Adipocyte (in vitro differentiated cells): ENCODE measurements at regions not wholly inside any gene's neighbourhood (a gene's known extent, or its start where the extent isn't known, plus 50 kb on each side); places are given as distances from the start of the nearest gene placed in this dataset.
A peak's percentile ranks its signal among the peaks of the same experiment; 100 is the strongest.

Source experiments
- DNase-seq: peaks from one replicate; pipeline ENCODE4 v3.0.0-alpha.2; 2015; ENCODE audit warnings: low read depth
- H3K27me3 ChIP-seq: replicated peaks from 2 replicates; pipeline ENCODE4 v1.7.0; 2013; ENCODE audit warnings: mild to moderate bottlenecking, low read length, moderate library complexity; ENCODE audit not compliant: control insufficient read depth, insufficient read depth
- H3K36me3 ChIP-seq: 2 replicates; pipeline ENCODE4 v1.7.0; 2013; ENCODE audit warnings: low read length, mild to moderate bottlenecking, moderate library complexity; ENCODE audit not compliant: control insufficient read depth, insufficient read depth, severe bottlenecking
- H3K4me1 ChIP-seq: 2 replicates; pipeline ENCODE4 v1.7.0; 2013; ENCODE audit warnings: mild to moderate bottlenecking, low read length, moderate library complexity; ENCODE audit not compliant: control insufficient read depth, insufficient read depth
- H3K4me3 ChIP-seq: 2 replicates; pipeline ENCODE4 v1.7.0; 2013; ENCODE audit warnings: mild to moderate bottlenecking, low read length, moderate library complexity
- H3K9ac ChIP-seq: 2 replicates; pipeline ENCODE4 v1.7.0; 2013; ENCODE audit warnings: mild to moderate bottlenecking, low read length, moderate library complexity
- H3K9me3 ChIP-seq: 2 replicates; pipeline ENCODE4 v1.7.0; 2013; ENCODE audit warnings: mild to moderate bottlenecking, low read length, moderate library complexity; ENCODE audit not compliant: control insufficient read depth

- Histone ChIP-seq H3K9me3 (peaks cover 3% of the 10 kb centered on the region), H3K36me3 (no peaks in the 10 kb centered on the region), H3K9ac (no peak overlapping the region)
Measured at GRCh38 chr18:32577561-32577960, 106.9 kb upstream of the GAREM1 start.

GRCh38 chr18:32576296-32576916 is 105.7 kb upstream of the GAREM1 start:
- peak; percentile 48 for DNase-seq
- Histone ChIP-seq H3K4me3 (no peak overlapping the region), H3K9me3 (peaks cover 3% of the 10 kb centered on the region), H3K4me1 (no peaks in the 10 kb centered on the region), H3K9ac (no peak overlapping the region), H3K27me3 (peaks cover 11% of the 10 kb centered on the region), H3K36me3 (no peaks in the 10 kb centered on the region)

More at GRCh38 chr18:32577561-32577960, 106.9 kb upstream of the GAREM1 start:
- no peaks in the 10 kb centered on the region for H3K4me1 ChIP-seq
- peaks cover 11% of the 10 kb centered on the region for H3K27me3 ChIP-seq
- no peak for DNase-seq
- no peak overlapping the region for H3K4me3 ChIP-seq

DNA sequence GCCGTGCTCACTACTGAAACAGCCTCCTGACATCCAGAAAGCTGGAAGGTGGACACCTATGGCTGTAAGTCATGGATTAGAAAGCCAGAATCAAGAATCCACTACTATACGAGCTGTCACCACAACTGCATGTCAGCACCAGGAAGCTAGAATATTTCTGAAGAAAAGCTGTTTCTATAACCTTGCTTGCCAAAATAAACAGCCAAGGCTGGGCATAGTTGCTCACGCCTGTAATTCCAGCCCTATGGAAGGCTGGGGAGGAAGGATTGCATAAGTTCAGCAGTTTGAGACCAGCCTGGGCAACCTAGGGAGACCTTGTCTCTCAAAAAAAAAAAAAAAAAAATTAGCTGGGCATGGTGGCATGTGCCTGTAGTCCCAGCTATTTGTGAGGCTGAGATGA is 96.3 kb upstream of the GAREM1 start:
- Histone ChIP-seq H3K36me3 (no peaks in the 10 kb centered on the region), H3K9me3 (no peaks in the 10 kb centered on the region), H3K9ac (no peak overlapping the region), H3K4me1 (no peaks in the 10 kb centered on the region), H3K4me3 (no peak overlapping the region), H3K27me3 (no peaks in the 10 kb centered on the region)
- DNase-seq: no peak

GRCh38 chr18:32553640-32554365 is 83.1 kb upstream of the GAREM1 start:
- H3K9me3 ChIP-seq: no peaks in the 10 kb centered on the region

DNA sequence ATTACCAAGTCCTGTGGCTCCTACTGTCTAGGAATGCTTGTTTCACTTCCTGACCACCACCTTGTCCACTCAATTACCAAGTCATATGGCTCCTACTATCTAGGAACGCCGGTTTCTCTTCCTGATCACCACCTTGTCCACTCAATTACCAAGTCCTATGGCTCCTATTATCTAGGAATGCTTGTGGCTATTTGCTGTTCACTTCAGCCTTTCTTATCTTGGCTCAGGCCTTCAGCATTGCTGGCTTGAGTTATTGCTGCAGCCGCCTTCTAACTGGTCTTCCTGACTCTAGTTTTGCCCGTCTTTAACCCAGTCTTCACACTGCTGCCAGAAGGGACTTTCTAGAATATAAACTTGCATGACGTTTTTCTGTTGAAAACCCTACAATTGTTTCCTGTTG is 82.5 kb upstream of the GAREM1 start:
- no peaks in the 10 kb centered on the region for H3K27me3 ChIP-seq
- no peak for DNase-seq
- H3K9me3 ChIP-seq: no peaks in the 10 kb centered on the region

More at GRCh38 chr18:32553640-32554365, 83.1 kb upstream of the GAREM1 start:
- no peak overlapping the region for H3K9ac ChIP-seq
- H3K36me3 ChIP-seq: no peaks in the 10 kb centered on the region
- peaks cover 6% of the 10 kb centered on the region for H3K4me1 ChIP-seq
- DNase-seq: no peak
- H3K4me3 ChIP-seq: no peak overlapping the region
- H3K27me3 ChIP-seq: no peaks in the 10 kb centered on the region

DNA sequence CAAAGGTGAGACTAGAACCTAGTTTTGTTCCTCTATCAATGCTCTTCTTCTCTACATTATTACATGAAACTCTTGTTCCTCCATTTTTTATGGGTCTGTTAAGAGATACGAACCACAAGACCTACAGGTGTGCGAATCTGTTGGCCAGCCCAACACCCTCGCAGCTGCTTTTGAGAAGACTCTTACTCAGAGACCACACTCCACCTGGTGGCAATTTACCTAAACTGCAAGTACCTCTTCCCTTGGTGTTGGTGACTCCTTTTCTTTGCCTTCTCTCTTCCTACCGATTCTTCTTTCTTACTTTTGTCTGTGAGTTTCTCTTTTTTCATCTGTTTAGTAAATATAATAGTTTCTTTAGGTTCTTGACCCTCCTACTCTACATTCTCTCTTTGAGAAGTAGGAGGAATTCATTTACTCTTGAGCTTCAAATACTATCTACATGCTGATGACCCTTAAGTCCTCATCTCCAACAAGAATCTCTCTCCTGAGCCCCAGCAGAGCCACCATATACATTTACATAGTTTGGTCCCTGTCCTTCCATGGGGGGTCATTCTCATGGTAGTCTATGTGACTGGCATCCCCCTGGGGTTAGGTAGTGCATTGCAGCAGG is 81.8 kb upstream of the GAREM1 start:
- no peaks in the 10 kb centered on the region for H3K9me3 ChIP-seq
- no peaks in the 10 kb centered on the region for H3K36me3 ChIP-seq
- H3K9ac ChIP-seq: no peak overlapping the region
- H3K4me1 ChIP-seq: peaks cover 6% of the 10 kb centered on the region
- DNase-seq: peak; percentile 84
- no peaks in the 10 kb centered on the region for H3K27me3 ChIP-seq
- no peak overlapping the region for H3K4me3 ChIP-seq

More for the DNA sequence above, 82.5 kb upstream of the GAREM1 start:
- H3K36me3 ChIP-seq: no peaks in the 10 kb centered on the region
- H3K9ac ChIP-seq: no peak overlapping the region
- H3K4me3 ChIP-seq: no peak overlapping the region
- peaks cover 6% of the 10 kb centered on the region for H3K4me1 ChIP-seq

DNA sequence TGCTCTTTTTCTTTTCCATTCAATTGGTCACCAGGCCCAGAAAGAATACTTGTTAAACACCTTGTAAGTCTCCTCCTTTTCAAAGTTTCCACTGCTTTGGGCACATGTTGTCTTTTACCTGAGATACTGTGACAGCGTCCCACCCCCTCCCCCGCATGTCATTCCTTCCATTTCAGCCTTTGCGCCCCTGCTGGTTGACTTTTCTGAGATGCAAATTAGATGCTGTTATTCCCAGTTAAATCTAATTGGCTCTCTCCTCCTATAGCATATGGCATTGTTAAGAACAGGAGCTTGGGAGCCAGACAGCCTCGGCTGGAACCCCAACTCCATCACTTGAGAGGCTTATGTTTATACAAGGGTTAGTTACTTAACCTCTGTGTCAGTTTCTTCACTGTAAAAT is 80.3 kb upstream of the GAREM1 start:
- Histone ChIP-seq H3K9ac (no peak overlapping the region), H3K4me3 (no peak overlapping the region)

GRCh38 chr18:32549248-32550110 is 78.8 kb upstream of the GAREM1 start:
- H3K4me1 ChIP-seq: peaks cover 6% of the 10 kb centered on the region
- no peaks in the 10 kb centered on the region for H3K36me3 ChIP-seq
- H3K9ac ChIP-seq: no peak overlapping the region
- DNase-seq: peak; percentile 54
- no peaks in the 10 kb centered on the region for H3K9me3 ChIP-seq
- H3K27me3 ChIP-seq: no peaks in the 10 kb centered on the region
- no peak overlapping the region for H3K4me3 ChIP-seq

More for the DNA sequence above, 80.3 kb upstream of the GAREM1 start:
- peaks cover 6% of the 10 kb centered on the region for H3K4me1 ChIP-seq
- H3K27me3 ChIP-seq: no peaks in the 10 kb centered on the region
- H3K9me3 ChIP-seq: no peaks in the 10 kb centered on the region
- DNase-seq: peak; percentile 12
- no peaks in the 10 kb centered on the region for H3K36me3 ChIP-seq

DNA sequence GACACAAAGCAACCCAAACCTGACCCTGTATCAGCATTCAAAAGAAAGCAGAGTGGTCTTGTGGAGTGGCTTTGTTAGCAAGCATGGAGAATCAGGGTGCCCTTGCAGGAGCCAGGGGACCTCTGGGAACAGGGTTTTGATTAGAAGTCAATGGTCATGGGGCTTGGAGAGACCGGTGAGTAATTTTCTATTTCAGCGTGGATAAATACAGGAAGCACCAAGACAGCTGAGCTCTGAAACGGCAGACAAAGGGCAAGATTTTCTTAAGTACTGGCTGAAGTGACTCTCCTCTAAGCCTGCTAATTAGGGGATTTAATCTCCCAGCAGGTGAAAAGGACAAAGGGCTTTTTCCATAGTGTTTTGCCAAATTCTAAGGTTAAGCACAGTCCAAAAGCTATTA is 78.0 kb upstream of the GAREM1 start:
- Histone ChIP-seq H3K4me1 (peaks cover under 1% of the 10 kb centered on the region), H3K9me3 (no peaks in the 10 kb centered on the region), H3K27me3 (no peaks in the 10 kb centered on the region), H3K4me3 (no peak overlapping the region), H3K36me3 (no peaks in the 10 kb centered on the region), H3K9ac (no peak overlapping the region)
- DNase-seq: no peak

DNA sequence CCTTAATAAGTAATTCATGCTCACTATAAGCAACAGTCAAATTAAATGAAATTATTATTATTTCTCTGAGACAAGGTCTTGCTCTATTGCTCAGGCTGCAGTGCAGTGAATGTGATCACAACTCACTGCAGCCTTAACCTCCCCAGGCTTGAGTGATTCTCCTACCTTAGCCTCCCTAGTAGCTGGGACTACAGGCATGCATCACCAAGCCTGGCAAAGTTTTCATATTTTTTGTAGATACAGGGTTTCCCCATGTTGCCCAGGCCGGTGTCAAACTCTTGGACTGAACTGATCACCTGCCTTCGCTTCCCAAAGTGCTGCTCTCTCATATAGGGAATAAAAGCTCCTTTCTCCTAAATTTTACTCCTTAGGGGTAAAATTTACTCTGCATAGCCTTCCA is 74.9 kb upstream of the GAREM1 start:
- Histone ChIP-seq H3K36me3 (no peaks in the 10 kb centered on the region), H3K4me3 (no peak overlapping the region), H3K9me3 (no peaks in the 10 kb centered on the region), H3K4me1 (peaks cover 4% of the 10 kb centered on the region), H3K27me3 (no peaks in the 10 kb centered on the region), H3K9ac (no peak overlapping the region)
- no peak for DNase-seq

- Histone ChIP-seq H3K36me3 (no peaks in the 10 kb centered on the region), H3K27me3 (no peaks in the 10 kb centered on the region), H3K4me1 (peaks cover 4% of the 10 kb centered on the region), H3K9ac (no peak overlapping the region), H3K4me3 (no peak overlapping the region), H3K9me3 (no peaks in the 10 kb centered on the region)
- peak; percentile 27 for DNase-seq
Measured at GRCh38 chr18:32544088-32544487, 73.4 kb upstream of the GAREM1 start.
